SK-N-DZ (cell line): ENCODE measurements at regions not wholly inside any gene's neighbourhood (a gene's known extent, or its start where the extent isn't known, plus 50 kb on each side); places are given as distances from the start of the nearest gene placed in this dataset.

ENCODE experiments used
- DNase-seq: peaks from one replicate; pipeline ENCODE4 v3.0.0-alpha.2; 2015; ENCODE audit warnings: low spot score

DNA sequence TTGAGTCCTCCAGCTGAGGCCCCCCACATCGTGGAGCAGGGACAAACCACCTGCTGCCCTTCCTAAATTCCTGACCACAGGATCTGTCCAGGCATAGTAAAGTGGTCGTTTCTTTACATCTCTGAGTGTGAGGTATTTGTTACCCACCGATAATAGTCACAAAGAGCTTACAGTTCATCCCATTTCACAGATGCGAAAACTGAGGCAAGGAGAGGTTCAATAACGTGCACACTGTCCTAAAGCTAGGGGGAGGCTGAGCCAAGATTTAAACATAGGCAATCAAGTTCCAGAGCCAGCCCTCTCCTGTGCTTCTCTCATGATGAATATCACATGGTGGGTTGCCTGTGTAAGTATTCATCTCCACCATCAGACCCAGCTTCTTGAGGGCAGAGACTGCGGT, 135.4 kb downstream of the CCT6B start:
- DNase-seq = no peak

DNA sequence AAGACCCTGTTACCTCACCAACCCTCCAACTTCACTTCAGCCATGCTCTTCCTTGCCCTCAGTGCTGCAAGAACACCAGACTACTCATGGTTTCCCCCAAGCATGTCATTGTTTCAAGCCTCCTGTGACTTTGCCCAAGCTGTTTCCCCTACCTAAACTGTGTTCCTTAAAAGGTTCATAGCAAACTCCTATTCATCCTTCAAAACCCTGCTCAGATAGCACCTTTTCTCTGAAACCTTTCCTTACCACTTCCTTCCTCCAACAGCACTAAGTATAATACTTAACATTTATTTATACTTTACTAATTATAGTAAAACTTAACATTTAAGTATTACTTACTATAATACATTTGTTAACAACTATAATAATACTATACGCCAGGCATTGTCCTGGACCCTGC, 136.2 kb downstream of the CCT6B start:
- no peak for DNase-seq

DNA sequence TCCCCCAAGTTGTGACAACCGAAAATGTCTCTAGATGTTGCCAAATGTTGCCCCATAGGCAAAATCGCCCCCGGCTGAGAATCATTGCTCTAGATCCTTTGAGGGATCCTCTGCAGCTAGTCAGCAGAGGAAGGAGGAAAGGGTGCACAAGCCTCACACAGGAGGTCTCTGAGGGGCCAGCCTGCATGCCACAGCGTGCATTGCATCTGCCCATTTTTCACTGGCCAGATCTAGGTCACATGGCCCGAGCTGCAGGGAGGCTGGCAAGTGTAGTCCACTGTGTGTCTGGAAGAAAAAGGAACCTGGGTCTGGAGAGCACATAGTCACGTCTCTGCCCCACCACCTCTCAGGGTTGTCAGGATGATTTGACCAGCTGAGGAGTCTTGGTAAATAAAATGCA, 138.2 kb downstream of the CCT6B start:
- DNase-seq = no peak

DNA sequence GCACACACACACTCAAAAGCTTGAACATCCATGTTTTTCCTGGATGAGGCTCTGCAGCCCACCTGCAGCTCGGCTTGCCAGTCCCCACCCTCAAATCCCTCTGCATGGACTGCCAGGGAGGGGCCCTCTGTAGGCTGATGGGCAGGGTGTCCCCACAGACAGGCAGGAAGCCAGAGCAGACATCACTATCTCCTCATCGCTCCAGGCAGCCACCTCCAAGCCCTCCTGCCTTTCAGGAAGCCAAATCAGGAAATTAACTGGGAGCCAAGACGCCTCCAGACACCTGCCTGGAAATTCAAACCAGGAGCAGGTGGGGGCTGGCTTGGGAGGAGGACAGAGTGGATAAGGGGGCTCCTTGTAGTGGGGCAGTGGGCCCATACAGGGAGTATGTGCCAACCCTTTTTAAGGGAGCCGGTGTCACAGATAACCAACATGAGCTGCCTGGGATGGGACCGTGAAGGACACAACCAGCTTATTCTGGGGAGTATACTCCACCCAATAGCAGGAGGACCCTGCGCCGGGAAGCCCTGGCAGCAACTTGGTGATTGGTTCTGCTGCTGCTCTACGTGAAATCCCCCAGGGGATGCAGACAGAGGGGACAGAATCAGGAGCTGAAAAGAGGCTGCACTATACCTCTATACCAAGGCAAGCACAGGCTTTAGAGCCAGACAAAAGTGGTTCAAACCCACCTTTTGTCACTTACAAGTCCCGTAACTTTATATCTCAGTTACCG, 139.1 kb downstream of the CCT6B start:
- DNase-seq = peak; percentile 48

DNA sequence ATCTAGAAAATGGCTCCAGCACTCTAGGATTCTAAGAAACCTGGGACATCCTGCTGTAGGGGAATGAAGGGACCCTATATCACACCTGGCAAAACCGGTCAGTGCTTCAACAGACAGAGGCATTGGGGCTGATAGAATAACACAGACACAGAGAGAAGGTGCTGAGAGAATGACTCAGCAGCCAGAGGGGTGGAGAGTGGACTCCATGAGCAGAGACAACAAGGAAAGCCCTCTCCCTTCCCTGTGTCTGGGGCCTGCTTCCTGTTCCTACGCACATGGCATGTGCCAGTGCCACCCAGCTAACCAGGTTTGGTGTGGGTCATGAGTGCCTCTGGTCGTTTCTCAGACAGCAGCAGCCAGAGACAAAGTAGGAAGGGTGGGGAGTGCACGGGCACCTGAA, 140.3 kb downstream of the CCT6B start:
- DNase-seq = no peak

DNA sequence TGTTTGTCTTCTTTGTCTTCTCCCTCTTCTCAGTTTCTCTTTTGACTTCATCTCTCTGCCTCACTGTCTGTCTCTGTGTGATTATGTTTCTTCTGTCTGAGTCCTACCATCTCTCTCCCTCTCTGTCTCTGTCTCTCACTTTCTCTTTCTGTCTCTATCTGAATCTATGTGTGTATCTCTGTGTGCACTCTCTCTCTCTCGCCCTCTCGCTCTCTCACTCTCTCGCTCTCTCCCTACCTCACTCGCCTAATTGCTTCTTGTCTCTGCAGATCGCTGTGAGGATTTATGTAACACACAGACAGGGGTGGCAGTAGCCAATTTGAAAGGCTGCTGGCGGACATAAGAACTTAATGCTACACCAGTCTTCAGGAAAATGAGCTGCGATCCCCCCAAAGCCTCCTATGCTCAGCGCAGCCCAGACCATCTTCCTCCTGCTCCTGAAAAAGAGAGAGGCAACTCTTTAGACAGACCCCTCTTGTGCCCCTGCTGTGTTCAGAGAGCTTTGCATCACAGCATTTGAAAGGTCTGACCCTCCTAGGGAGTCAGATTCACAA, 140.9 kb downstream of the CCT6B start:
- peak; percentile 27 for DNase-seq

DNA sequence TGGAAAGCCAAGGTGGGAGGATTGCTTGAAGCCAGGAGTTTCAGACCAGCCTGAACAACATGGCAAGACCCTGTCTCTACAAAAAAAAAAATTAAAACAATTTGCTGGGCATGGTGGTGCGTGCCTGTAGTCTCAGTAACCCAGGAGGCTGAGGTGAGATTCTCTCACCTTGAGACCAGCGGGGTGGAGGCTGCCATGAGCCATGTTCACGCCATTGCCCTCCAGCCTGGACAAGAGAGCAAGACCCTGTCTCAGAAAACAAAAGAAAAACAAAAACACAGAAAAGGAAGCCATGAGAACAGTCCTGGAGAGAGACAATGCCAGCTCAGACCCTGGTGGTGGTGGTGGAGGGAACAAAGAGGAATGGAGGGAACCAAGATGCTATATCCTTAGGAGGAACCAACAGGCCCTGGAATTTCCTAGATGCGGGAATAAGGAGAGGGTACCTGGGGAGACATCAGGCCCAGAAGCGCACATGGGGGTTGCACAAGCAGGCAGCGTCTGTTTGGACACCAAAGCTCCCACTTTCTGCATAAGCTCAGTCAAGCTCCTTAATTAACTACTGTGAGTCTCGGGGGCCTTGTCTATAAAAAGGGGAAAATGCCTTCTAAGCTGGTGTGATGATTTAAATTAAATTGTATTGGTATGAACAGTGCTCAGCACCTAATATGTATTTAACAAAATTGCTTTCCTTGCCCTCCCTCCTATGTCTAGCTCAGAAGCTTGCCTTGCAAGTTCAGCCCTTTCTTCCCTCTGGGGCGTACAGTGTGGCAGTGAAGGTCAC, 143.8 kb downstream of the CCT6B start:
- DNase-seq = no peak

DNA sequence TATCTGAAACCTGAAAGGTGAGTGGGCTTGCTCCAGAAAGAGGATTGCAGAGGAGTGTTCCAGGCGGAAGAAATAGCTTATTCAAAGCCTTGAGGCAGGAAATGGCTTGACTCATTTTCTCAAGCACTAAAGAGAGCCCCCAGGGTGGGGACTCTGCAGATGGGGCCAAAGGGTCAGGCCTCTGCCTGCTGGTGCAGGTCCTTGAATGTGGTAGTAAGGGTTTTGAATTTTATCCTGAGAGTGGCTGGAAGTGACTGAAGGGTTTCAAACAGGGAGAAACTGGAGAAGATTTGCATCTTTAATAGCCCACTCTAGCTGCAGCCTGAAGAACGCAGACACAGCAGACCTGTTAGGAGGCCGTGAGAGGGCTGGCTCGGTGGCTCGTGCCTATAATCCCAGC, 144.4 kb downstream of the CCT6B start:
- DNase-seq = no peak

DNA sequence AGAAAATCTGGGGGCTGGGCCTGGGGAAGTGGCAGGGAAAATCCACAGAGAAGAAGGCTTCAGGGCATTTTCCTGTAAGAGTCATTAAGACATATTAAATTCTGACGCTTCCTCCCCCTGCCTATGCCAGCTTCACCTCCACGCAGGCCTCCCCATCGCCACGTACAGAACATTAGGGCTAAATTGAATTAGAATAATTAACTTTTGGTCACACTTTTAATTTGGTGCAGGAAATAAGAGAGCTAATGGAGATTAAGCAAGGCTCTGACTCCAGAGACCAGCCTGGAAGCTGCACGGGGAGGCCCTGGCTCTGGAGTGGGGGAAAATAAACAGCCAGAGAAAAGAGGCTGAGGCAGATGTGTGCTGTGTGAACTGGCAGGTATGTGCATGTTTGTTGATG, 148.0 kb downstream of the CCT6B start:
- DNase-seq = no peak

DNA sequence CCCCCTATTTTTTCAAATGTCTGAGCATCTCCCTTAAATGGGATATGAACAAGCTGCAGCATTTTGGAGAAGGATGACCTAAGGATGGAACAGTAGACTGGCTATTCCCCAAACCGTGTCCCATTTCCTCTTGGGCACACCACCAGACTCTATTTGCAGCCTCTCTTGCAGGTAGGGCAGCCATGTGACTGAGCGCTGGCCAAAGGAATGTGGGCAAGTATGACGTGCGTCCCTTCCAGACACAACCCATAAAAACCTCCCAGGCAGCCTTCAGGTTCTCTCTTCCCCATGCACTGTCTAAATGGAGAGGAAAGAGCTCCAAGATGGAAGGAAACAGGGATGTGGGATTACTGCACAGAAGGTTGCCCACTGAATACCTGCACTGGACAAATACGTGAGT, 149.7 kb downstream of the CCT6B start:
- DNase-seq = no peak

DNA sequence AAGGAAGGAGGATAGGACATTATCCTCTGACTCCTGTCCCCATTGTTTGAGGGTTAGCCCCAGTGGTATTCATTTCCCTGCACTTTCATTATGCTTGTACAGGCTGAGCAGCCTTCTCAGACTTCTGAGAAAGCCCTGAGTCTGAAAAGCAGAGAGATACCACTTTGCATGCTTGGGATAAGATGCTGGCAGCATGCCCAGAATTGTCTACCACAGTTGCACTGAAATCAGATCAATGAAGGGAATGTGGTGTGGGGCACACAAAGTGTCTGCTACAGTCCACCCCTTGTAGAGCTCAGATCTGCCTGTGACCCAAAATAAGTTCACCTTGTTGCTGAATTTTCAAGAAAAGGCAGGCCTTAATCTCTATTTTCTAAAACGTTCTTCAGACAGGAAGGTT, 160.6 kb downstream of the CCT6B start:
- DNase-seq = no peak

DNA sequence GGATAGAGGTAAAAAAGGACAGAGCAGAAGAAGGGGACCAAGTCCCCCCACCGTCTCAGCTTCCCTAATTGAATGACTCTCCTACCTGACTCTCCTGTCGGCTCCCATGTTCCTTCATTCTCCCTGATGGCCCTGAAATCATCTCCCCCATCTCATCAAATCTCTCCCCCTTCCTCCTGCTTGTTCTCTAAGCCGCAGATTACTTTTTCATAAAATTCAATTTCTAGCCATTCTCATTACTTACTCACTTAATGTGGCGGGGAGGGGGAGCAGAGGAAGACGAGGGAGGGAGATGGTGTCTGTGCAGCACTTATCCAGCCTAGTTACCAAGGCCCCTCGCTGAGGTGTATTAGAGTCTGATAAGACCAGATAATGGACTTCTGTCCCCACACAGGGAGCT, 161.5 kb downstream of the CCT6B start:
- no peak for DNase-seq

DNA sequence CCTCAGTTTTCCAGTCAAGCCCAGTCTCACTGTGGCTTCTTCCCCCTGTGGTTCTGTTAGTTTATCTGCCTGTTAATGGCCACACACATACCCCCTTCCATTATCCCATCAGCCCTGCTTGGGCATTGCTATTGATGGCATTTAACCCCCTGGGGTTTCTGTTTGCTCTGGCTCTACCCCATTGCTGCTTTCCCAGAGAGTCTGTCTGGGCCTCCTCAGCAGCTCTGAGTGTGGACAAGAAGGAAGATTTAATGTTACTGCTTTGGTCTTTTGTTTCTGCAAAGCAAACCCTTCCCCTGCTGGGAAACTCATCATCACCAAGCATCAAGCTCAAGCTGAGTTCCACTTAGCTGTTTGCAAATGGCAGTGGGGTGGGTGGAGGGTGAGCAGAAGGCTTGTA, 162.7 kb downstream of the CCT6B start:
- no peak for DNase-seq

DNA sequence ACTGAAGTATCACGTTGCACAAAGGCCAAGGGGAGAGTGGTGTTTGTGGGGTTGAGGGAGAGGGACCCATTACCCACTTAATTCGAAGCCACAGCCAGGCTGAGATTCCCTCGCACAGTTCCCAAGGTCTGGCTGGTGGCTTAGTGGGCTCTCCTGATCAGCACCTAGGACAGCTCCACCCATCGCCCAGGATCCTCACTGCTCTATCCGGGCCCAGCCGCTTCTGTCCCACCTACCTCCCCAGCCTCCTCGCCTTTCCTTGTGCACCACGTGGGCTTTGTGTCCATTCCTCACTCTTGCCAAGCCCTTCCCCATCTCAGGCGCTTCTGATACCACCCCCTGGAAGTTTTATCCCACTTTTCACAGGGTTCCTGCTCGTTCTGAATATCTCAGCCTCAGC, 163.5 kb downstream of the CCT6B start:
- DNase-seq = no peak

DNA sequence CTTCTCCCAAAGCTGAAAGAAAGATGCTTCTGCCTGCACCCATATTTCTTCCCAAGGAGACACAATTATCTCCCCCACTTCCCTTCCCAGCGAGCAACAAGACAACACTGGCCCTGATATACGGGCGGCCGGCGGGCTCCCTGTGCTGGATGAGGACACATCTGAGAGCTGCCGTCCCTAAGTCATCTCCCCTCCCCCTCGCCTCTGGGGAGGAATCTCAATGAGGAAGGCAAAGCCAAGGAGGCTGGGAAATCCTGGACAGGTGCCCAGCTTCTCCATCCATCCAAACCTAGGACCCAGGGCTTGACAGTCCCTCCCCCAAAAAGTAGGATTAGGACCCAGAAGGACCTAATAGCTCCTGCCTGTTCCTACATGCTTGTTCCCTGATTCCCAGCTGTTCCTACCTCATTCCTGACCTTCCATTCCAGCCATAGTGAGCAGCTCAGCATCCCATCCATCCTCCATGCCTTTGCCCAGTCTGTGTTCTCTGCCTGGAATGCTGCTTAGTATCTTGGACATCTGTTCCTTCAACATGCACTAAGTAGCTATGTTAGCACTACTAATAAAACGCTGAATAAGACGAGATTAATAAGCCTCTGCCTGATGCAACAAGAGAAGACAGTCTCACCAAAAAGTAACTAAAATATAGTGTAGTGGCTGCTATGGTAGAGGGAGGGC, 167.9 kb downstream of the CCT6B start:
- DNase-seq = no peak

DNA sequence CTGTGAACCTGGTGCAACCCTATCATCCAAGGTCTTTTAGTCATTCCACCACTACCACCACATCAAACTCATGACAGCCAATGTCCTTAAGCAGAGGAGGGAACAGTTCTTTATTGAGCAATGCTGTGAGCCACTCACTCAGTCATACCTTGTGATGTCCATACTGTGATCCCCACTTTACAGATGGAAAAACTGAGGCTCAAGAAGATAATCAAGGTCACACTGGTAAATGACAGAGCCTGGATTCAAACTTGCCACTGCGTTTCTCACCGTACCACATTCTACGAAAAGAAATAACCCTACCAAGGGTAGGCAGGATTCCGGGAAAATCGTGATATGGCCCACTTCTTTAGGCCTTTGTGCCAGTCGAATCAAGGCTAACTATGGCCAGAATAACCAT, 172.6 kb downstream of the CCT6B start:
- no peak for DNase-seq

DNA sequence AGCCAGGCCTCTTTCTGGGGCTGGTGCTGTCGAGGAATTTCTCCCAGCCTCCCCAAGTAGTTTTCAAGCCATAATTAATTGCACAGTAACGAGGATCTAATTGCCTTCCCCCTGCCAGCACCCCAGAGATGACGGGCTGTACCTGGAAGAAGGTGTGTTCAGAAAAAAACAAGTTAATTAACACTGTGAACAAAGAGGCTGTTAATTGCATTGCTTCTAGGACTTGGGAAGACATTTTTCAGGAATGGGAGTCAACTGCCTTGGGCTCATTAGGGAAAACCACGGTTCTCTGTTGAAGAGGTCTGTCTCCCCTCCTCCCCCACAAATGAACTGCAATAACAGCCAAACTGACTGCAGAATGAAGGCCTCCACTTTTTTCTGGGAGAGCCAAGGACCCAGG, 176.7 kb downstream of the CCT6B start:
- DNase-seq = no peak

DNA sequence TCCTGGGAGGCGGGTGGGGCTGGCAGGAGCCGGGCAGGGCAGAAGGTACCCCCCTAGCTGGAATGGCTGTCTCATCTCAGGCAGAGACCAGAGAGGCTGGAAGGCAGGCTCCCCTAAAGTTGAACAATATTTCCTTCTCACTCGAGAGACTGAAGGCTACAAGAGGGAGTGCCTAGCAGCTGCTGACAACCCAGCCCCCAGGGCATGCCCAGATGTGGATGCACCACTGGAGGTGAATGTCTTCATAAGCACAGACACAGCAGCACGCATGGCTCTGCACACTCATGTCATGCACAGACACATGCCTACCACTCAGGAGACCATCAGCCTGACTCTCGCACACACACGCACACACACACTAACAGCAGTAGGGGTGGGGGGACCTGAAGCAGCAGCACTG, 179.0 kb downstream of the CCT6B start:
- no peak for DNase-seq

DNA sequence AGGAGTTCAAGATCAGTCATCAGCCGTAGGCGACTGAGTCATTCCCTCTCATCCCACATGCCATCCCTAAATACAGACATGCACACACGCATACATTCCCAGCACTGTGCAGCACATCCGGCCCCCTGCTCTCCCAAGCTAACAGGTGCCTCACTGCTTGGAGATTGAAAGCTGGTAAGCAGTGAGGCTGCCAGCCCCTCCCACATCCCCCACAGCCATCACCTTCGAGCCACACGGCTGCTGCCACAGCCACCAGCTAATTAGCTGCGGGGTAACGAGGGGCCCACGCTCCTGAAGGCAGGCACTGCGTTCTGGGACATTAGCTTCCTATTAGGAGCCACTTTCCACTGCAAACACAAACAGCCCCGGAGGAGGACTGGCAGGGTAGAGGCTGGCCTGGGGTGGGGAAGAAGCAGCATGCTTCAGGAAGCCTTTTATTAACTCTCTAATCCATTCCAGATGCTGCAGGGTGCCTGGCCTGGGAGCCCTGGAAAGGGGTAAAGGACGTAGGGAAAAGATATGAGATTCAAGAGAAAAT, 179.6 kb downstream of the CCT6B start:
- DNase-seq = peak; percentile 75

DNA sequence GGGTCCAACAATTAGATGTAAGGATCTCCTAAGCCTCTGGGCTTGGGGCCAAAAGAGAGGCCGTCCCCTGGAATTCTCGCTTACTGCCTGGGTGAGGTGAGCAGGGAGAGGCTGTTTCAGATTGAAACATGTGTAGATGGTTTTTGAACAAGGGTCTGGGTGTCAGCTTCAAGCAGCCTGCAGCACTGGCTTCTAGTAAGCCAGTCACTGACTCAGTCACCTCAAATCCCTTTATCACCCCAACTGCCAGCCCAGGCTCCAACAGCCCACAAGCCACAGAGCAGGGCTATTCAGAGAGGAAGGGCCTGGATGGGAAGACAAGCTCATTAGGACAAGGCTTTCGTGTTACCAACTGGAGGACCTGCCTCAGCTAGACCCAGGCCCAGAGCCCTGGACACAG, 180.2 kb downstream of the CCT6B start:
- DNase-seq = no peak

DNA sequence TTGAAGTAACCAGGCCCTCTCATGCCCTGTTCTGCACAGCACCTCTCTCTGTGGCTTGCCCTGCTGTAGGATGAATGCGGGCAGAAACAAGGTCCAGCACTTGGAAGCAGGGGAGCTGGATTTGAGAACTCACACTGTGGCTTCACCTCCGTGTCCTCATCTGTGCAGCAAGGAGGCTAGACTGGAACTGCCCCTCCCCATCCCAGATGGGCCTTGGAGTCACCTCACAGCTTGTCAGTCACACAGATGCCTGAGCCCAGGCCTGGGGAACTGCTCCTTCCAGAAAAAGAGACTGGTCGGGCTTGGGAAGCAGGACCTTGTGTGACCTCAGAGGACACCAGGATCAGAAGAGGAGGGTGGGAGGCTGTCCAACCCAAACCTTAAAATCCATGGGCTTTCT, 180.8 kb downstream of the CCT6B start:
- DNase-seq = no peak
